GM10266 (cell line): ENCODE measurements at regions not wholly inside any gene's neighbourhood (a gene's known extent, or its start where the extent isn't known, plus 50 kb on each side); places are given as distances from the start of the nearest gene placed in this dataset.

Experiments used
- DNase-seq: peaks from one replicate; pipeline ENCODE4 v3.0.0; 2012; ENCODE audit errors: extremely low spot score
- TF ChIP-seq, protein P1 (sequence below): IDR thresholded peaks from 2 replicates; pipeline ENCODE4 v1.5.1; 2012; ENCODE audit warnings: mild to moderate bottlenecking, low read depth; ENCODE audit not compliant: control insufficient read depth, insufficient read depth; ENCODE audit errors: missing control alignments

DNA sequence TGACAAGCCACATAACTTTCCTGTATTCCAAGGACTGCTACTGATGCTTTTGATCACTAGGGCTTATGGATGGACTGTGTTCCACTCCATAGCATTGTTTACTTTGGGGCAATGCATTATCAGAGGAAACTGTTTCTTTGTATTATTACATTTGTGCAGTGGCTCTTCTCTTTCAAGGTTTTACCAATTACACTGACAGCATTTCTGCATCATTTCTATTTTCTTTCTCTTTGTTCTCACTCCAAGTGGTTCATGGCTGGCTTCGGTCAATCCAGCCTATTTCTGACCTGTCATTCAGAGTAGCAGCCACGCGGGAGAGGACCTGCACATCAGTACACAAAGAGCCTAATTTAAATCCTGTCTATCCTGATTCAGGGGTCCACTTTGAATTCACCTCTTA lies 711.0 kb downstream of the TLE4 start:
- DNase-seq, result no peak
- TF ChIP-seq, protein P1, sequence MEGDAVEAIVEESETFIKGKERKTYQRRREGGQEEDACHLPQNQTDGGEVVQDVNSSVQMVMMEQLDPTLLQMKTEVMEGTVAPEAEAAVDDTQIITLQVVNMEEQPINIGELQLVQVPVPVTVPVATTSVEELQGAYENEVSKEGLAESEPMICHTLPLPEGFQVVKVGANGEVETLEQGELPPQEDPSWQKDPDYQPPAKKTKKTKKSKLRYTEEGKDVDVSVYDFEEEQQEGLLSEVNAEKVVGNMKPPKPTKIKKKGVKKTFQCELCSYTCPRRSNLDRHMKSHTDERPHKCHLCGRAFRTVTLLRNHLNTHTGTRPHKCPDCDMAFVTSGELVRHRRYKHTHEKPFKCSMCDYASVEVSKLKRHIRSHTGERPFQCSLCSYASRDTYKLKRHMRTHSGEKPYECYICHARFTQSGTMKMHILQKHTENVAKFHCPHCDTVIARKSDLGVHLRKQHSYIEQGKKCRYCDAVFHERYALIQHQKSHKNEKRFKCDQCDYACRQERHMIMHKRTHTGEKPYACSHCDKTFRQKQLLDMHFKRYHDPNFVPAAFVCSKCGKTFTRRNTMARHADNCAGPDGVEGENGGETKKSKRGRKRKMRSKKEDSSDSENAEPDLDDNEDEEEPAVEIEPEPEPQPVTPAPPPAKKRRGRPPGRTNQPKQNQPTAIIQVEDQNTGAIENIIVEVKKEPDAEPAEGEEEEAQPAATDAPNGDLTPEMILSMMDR, result no peak

DNA sequence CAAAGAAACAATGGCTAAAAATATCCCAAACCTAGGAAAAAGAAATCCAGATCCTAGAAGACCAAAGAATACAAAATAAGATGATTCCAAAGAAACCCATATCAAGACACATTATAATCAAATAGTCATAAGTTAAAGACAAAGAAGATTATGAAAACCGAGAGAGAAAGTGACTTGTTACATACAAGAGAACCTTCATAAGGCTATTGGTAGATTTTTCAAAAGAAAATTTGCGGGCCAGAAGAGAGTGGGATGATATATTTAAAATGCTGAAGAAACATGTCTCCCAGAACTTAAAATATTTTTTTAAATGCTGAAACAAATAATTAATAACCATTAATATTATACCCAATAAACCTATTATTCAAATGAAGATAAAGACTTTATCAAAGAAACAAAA lies 687.3 kb downstream of the TLE4 start:
- TF ChIP-seq, protein P1, result no peak
- DNase-seq, result no peak

DNA sequence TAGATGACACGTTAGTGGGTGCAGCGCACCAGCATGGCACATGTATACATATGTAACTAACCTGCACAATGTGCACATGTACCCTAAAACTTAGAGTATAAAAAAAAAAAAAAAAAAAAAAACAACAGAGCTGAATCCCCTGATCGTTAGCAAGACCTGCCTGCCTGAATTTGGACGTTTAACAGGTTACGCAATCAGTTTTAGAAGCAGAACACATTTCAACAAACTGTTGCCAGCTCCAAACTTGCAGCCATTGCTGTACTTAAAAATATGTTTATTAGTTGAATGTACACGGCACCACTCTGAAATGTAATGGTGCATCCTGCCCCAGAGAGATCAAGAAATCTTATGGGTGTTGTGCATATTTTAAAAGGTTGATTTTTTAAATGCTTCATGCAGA lies 680.0 kb downstream of the TLE4 start:
- TF ChIP-seq, protein P1, result no peak
- DNase-seq, result no peak

DNA sequence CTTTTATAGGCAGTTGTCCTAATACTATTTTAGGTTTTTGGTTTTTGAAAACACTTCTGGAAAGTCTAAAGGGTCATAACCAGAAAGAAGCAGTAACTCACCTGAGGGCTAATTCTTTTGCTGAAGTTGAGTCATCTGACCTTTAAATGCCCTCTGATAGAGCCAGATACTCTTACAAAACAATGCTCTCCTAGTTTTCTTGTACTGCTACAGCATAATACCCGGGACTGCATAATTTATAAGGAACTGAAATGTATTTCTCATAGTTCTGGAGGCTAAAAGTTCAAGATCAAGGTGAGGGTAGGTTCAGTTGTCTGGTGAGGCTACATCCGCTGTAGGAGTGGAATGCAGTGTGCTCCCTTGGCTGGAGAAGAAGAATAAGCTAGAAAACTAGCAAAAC lies 670.3 kb downstream of the TLE4 start:
- no peak for DNase-seq
- TF ChIP-seq, protein P1, result no peak

DNA sequence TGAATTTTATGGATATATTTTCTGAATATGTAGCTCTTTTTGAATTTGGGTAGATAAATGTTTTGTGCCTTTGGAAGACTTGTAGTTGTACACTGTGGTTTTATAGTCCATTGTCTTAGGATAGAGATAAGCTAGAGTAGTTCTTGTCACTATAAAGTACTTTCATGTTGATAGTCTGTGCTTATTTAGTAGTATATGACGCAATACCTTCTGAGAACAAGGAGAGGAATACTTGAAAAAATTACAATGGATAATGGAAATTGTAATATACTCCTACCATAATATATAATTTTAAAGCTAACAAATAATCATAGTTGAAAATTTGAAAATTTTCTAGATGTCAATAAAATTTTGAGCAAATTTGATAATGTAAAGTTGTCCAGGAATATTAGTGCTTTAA lies 664.0 kb downstream of the TLE4 start:
- TF ChIP-seq, protein P1, result no peak
- no peak for DNase-seq

DNA sequence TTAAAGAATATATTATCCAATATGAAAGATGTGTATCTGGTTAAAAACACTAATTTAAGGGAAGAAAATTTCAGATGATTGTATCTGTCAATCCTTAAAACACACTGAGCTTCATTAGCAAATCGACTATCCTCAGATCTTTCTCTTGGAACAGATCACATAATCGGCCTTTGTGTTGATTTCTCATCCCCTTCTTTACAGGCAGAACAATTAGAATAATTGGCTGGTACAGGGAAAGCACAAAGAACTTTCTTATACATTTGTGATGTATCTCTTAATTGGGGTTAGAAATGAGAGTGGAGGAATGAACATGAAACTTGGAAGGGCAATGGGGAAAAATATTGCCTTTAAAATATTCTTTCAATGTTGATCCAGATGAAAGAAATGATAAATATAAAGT lies 662.1 kb downstream of the TLE4 start:
- TF ChIP-seq, protein P1, result no peak
- DNase-seq, result no peak

DNA sequence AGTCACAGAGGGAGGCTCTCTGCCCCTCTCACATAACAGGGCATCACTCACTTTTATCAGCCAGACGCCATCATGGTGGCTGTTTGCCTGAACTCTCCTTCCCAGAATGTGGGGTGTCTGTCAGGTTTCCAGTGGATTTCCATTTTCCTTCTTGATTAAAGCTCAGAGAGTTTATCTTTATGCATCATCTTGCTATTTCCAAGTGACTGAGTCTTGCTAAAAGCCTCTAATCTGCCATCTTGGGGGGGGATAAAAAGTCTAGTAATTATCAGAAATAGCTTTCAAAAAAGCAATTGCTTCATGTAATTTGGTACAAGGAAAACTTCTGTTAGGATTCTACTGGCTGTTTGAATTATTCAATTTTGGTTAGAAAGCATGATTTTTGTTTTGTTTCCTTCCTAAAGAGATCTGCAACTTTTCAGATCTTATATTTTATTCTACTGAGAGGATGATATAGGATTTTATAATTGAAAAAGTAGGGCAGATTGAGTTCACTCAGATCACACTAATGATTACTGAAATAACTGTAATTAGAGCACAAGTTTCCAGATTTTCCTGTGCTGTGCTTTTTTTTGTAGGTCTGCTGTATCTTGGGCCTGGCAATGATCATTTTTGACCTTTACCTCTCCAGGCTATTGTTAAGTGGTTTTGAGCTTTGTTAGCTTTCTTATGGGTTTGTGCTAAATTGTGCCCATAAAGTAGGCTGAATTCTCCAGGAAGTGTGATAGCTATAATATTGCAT lies 661.5 kb downstream of the TLE4 start:
- DNase-seq, result no peak
- TF ChIP-seq, protein P1, result no peak
